PC-3 (cell line): ENCODE measurements at regions not wholly inside any gene's neighbourhood (a gene's known extent, or its start where the extent isn't known, plus 50 kb on each side); places are given as distances from the start of the nearest gene placed in this dataset.

Experiments used
- ATAC-seq: fragments of 200-7000 bp; cut with Tn5 transposase; 2 replicates; pipeline ENCODE4 v1.9.1; 2020; ENCODE audit warnings: mild to moderate bottlenecking, moderate library complexity
- BruUV-seq: library from RNA; stranded (reverse); fragments of 400-500 nt; replicated peaks from 2 replicates; lab custom pipeline; 2021; lab: Mats Ljungman, UMichigan
- CTCF ChIA-PET: fragments of 300-600 bp; sonication (Branson Sonifier 250); formaldehyde crosslinking; loops from one replicate; lab custom pipeline; 2022; ENCODE audit warnings: antibody characterized with exemption; lab: Charles Lee
- POLR2A ChIA-PET: fragments of 300-600 bp; sonication (Branson Sonifier 250); formaldehyde crosslinking; loops from one replicate; lab custom pipeline; 2022; ENCODE audit warnings: antibody characterized with exemption; ENCODE audit not compliant: unreplicated experiment; lab: Charles Lee
- DNase-seq: peaks from one replicate; pipeline ENCODE4 v3.0.0-alpha.2; 2015
- H2AFZ ChIP-seq: fragments of 300-600 bp; sonication (generic); 2 replicates; pipeline ENCODE4 v1.6.0; 2016; ENCODE audit warnings: antibody characterized with exemption, low read length
- H3F3A ChIP-seq: fragments of 300-600 bp; sonication (generic); one replicate; pipeline ENCODE4 v1.6.0; 2017; ENCODE audit warnings: antibody characterized with exemption, low read length, control low read depth, mild to moderate bottlenecking; ENCODE audit not compliant: unreplicated experiment
- H3K27ac ChIP-seq: fragments of 300-600 bp; sonication (generic); 2 replicates; pipeline ENCODE4 v1.5.1; 2016; ENCODE audit warnings: mild to moderate bottlenecking, low read length
- H3K27me3 ChIP-seq: fragments of 300-600 bp; sonication (generic); 2 replicates; pipeline ENCODE4 v1.6.1; 2016; ENCODE audit warnings: low read length, mixed read lengths
- H3K36me3 ChIP-seq: fragments of 300-600 bp; sonication (generic); 2 replicates; pipeline ENCODE4 v1.6.1; 2016; ENCODE audit warnings: low read depth, mixed run types, low read length, mixed read lengths
- H3K4me1 ChIP-seq: fragments of 300-600 bp; sonication (generic); 2 replicates; pipeline ENCODE4 v1.5.1; 2016; ENCODE audit warnings: low read length; ENCODE audit not compliant: insufficient read depth
- H3K4me2 ChIP-seq: fragments of 300-600 bp; sonication (generic); 2 replicates; pipeline ENCODE4 v1.6.0; 2016; ENCODE audit warnings: low read length
- H3K4me3 ChIP-seq: fragments of 300-600 bp; sonication (generic); 2 replicates; pipeline ENCODE4 v1.5.1; 2016; ENCODE audit warnings: mild to moderate bottlenecking, low read length, mixed read lengths
- H3K79me2 ChIP-seq: fragments of 300-600 bp; sonication (generic); 2 replicates; pipeline ENCODE4 v1.6.1; 2017; ENCODE audit warnings: low read length, mixed read lengths
- H3K9ac ChIP-seq: fragments of 300-600 bp; sonication (generic); 2 replicates; pipeline ENCODE4 v1.6.0; 2016; ENCODE audit warnings: mild to moderate bottlenecking, low read length
- H3K9me2 ChIP-seq: fragments of 300-600 bp; sonication (generic); replicated peaks from 2 replicates; pipeline ENCODE4 v1.6.1; 2016; ENCODE audit warnings: mixed run types, low read length, mixed read lengths
- H3K9me3 ChIP-seq: fragments of 300-600 bp; sonication (generic); 2 replicates; pipeline ENCODE4 v1.6.1; 2016; ENCODE audit warnings: low read length, mixed read lengths
- H4K20me1 ChIP-seq: fragments of 300-600 bp; sonication (generic); 2 replicates; pipeline ENCODE4 v1.6.1; 2016; ENCODE audit warnings: low read length, mixed read lengths
- CTCF ChIP-seq: fragments of 300-600 bp; sonication (generic); conservative IDR thresholded peaks from 2 replicates; pipeline ENCODE4 v1.5.1; 2017; ENCODE audit warnings: antibody characterized with exemption, low read depth, mild to moderate bottlenecking, low read length
- EZH2 ChIP-seq: fragments of 300-600 bp; sonication (generic); IDR thresholded peaks from one replicate; pipeline ENCODE4 v1.6.1; 2017; ENCODE audit warnings: antibody characterized with exemption, mild to moderate bottlenecking, low read length; ENCODE audit not compliant: unreplicated experiment
- EZH2phosphoT487 ChIP-seq: fragments of 300-600 bp; sonication (generic); IDR thresholded peaks from 2 replicates; pipeline ENCODE4 v1.6.1; 2018; ENCODE audit warnings: mild to moderate bottlenecking, antibody characterized with exemption, low read length, borderline replicate concordance
- intact Hi-C: fragments of 100-400 bp; cut with micrococcal nuclease; formaldehyde crosslinking; loops from 2 replicates; pipeline ENCODE4 v1.9.0; 2023

GRCh38 chr2:17227856-17228255 is 290.4 kb downstream of the RAD51AP2 start:
- no peak for ATAC-seq
- Histone ChIP-seq H2AFZ (no peak overlapping the region), H3K27ac (no peak overlapping the region), H3K9me3 (no peaks in the 10 kb centered on the region), H4K20me1 (no peaks in the 10 kb centered on the region), H3K27me3 (no peaks in the 10 kb centered on the region), H3K36me3 (no peaks in the 10 kb centered on the region), H3K9ac (no peak overlapping the region), H3K79me2 (no peaks in the 10 kb centered on the region), H3K9me2 (no peaks in the 10 kb centered on the region), H3K4me2 (no peak overlapping the region), H3F3A (no peaks in the 10 kb centered on the region), H3K4me1 (no peaks in the 10 kb centered on the region), H3K4me3 (no peak overlapping the region)
- POLR2A ChIA-PET = no interaction called here
- no peak for TF ChIP-seq CTCF
- TF ChIP-seq EZH2 = no peak
- TF ChIP-seq EZH2phosphoT487 = no peak
- CTCF ChIA-PET = no interaction called here
- no TSS peak for BruUV-seq
- DNase-seq = no peak
- intact Hi-C loops = no loop called here

GRCh38 chr2:17226941-17227490 is 291.2 kb downstream of the RAD51AP2 start:
- CTCF ChIA-PET = no interaction called here
- DNase-seq (no peak), ATAC-seq (no peak)
- H3K9ac ChIP-seq = no peak overlapping the region
- no TSS peak for BruUV-seq
- H3K9me3 ChIP-seq = no peaks in the 10 kb centered on the region
- H3K27ac ChIP-seq = no peak overlapping the region
- no peaks in the 10 kb centered on the region for H3F3A ChIP-seq
- no peaks in the 10 kb centered on the region for H3K36me3 ChIP-seq
- no peak overlapping the region for H3K4me2 ChIP-seq
- no peaks in the 10 kb centered on the region for H3K27me3 ChIP-seq
- TF ChIP-seq EZH2phosphoT487 = no peak
- no peak for TF ChIP-seq EZH2
- no peak for TF ChIP-seq CTCF
- no peaks in the 10 kb centered on the region for H3K9me2 ChIP-seq
- H2AFZ ChIP-seq = no peak overlapping the region
- H3K4me3 ChIP-seq = no peak overlapping the region
- H3K79me2 ChIP-seq = no peaks in the 10 kb centered on the region
- no peaks in the 10 kb centered on the region for H3K4me1 ChIP-seq
- intact Hi-C loops = no loop called here
- POLR2A ChIA-PET = no interaction called here
- H4K20me1 ChIP-seq = no peaks in the 10 kb centered on the region

- ChIA-PET POLR2A (no interaction called here), CTCF (no interaction called here)
- Histone ChIP-seq H3K9ac (no peak overlapping the region), H3K27ac (no peak overlapping the region), H3K4me2 (no peak overlapping the region), H3K9me2 (no peaks in the 10 kb centered on the region), H3F3A (no peaks in the 10 kb centered on the region), H3K4me1 (no peaks in the 10 kb centered on the region), H3K27me3 (no peaks in the 10 kb centered on the region), H3K79me2 (no peaks in the 10 kb centered on the region), H3K4me3 (no peak overlapping the region), H4K20me1 (no peaks in the 10 kb centered on the region), H3K9me3 (no peaks in the 10 kb centered on the region), H3K36me3 (no peaks in the 10 kb centered on the region), H2AFZ (no peak overlapping the region)
- no TSS peak for BruUV-seq
- ATAC-seq = no peak
- no peak for DNase-seq
- intact Hi-C loops = no loop called here
- TF ChIP-seq EZH2phosphoT487 = no peak
Measured at GRCh38 chr2:17223211-17223610, 295.0 kb downstream of the RAD51AP2 start.
